Right lobe of liver (tissue), 6 donors: ENCODE measurements at regions not wholly inside any gene's neighbourhood (a gene's known extent, or its start where the extent isn't known, plus 50 kb on each side); places are given as distances from the start of the nearest gene placed in this dataset.

Experiments used
- ATAC-seq, 4 donors: fragments of 200-7000 bp; cut with Tn5 transposase; one replicate each; pipeline ENCODE4 v1.9.1; 2020; ENCODE audit warnings: mild to moderate bottlenecking in 4 of 4, moderate library complexity in 4 of 4
- DNase-seq, 3 donors: peaks; one replicate each; pipeline ENCODE4 v3.0.0-alpha.2; 2020
- H3K27ac ChIP-seq, 3 donors: fragments of 200-600 bp; one replicate each; pipeline ENCODE4 v1.8.0; 2022
- H3K27me3 ChIP-seq, 2 donors: fragments of 200-600 bp; one replicate each; pipeline ENCODE4 v1.8.0; 2022
- H3K36me3 ChIP-seq, 4 donors: fragments of 200-600 bp; sonication (generic) in 1 of 4; one replicate each; pipeline versions ENCODE4 v1.5.1 to v1.8.0; 2017 to 2022; ENCODE audit warnings: control low read depth in 1 of 4
- H3K4me1 ChIP-seq, 4 donors: fragments of 200-600 bp; sonication (generic) in 1 of 4; one replicate each; pipeline versions ENCODE4 v1.5.1 to v1.8.0; 2017 to 2022; ENCODE audit warnings: control low read depth in 1 of 4
- H3K4me3 ChIP-seq, 3 donors: fragments of 200-600 bp; one replicate each; pipeline ENCODE4 v1.8.0; 2022
- H3K9me3 ChIP-seq, 4 donors: fragments of 200-600 bp; sonication (generic) in 1 of 4; one replicate each; pipeline versions ENCODE4 v1.5.1 to v1.8.0; 2017 to 2022; ENCODE audit warnings: control low read depth in 1 of 4
- POLR2A ChIP-seq: fragments of 450-650 bp; IDR thresholded peaks from one replicate; pipeline ENCODE4 v1.6.1; 2017; ENCODE audit warnings: antibody characterized with exemption, mild to moderate bottlenecking
- WGBS: methylation state at CpG from one replicate; pipeline ENCODE4 v1.1.6; 2018; ENCODE audit warnings: low coverage, low lambda C conversion rate; ENCODE audit not compliant: insufficient coverage; ENCODE audit errors: missing lambda C conversion rate; 5-methylcytosine and 5-hydroxymethylcytosine counted together
- intact Hi-C, 2 donors: fragments of 100-400 bp; cut with DNase I; formaldehyde crosslinking; loops; one replicate each; pipeline versions ENCODE4 v1.11.2 to v1.14.1; 2022
- TF ChIP-seq, protein P1 (sequence below), 4 donors: fragments of 200-600 bp in 3 of 4; fragments of 450-650 bp in 1 of 4; IDR thresholded peaks; one replicate each; pipeline versions ENCODE4 v1.5.1 to v1.8.0; 2016 to 2022; ENCODE audit warnings: antibody characterized with exemption in 4 of 4, mild to moderate bottlenecking in 2 of 4
- donor health status: DM: no; HTN: yes; CAD: no.
- donor health status: DM: no; HTN: no; CAD: no.
- donor health status: DM: no; HTN: no; CAD: no.
- donor health status: DM: no; HTN: yes; CAD: no.
- donor health status: DM: no; HTN: yes; CAD: no.

DNA sequence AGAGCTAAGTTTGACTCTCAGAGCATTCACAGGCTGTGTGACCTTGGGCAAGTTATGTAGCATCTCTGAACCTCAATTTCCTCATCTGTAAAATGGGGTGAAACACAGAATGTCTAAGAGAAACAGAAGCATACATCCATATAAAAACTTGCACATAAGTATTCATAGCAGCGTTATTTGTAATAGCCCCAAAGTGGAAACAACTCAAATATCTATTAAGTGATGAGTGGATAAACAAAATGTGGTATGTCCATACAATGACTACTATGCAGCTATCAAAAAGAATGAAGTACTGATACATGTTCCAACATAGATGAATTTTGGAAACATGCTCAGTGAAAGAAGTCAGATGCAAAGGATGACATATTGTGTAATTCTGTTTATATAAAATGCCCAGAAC, 201.8 kb upstream of the KBTBD8 start:
- DNase-seq (no peak), ATAC-seq (no peak)
- WGBS, result 100% methylated on average over 1 of the region's 1 CpG
- Histone ChIP-seq H3K9me3 (no peaks in the 10 kb centered on the region), H3K27me3 (no peaks in the 10 kb centered on the region), H3K36me3 (no peaks in the 10 kb centered on the region), H3K4me1 (peaks cover 0 to 5% (median 0%) of the 10 kb centered on the region in 4 donors), H3K27ac (no peak overlapping the region), H3K4me3 (no peak overlapping the region)
- no peak for TF ChIP-seq POLR2A
- TF ChIP-seq, protein P1, sequence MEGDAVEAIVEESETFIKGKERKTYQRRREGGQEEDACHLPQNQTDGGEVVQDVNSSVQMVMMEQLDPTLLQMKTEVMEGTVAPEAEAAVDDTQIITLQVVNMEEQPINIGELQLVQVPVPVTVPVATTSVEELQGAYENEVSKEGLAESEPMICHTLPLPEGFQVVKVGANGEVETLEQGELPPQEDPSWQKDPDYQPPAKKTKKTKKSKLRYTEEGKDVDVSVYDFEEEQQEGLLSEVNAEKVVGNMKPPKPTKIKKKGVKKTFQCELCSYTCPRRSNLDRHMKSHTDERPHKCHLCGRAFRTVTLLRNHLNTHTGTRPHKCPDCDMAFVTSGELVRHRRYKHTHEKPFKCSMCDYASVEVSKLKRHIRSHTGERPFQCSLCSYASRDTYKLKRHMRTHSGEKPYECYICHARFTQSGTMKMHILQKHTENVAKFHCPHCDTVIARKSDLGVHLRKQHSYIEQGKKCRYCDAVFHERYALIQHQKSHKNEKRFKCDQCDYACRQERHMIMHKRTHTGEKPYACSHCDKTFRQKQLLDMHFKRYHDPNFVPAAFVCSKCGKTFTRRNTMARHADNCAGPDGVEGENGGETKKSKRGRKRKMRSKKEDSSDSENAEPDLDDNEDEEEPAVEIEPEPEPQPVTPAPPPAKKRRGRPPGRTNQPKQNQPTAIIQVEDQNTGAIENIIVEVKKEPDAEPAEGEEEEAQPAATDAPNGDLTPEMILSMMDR (IDR thresholded peaks at IDR 0.05), result no peak
- intact Hi-C loops, result no loop called here

DNA sequence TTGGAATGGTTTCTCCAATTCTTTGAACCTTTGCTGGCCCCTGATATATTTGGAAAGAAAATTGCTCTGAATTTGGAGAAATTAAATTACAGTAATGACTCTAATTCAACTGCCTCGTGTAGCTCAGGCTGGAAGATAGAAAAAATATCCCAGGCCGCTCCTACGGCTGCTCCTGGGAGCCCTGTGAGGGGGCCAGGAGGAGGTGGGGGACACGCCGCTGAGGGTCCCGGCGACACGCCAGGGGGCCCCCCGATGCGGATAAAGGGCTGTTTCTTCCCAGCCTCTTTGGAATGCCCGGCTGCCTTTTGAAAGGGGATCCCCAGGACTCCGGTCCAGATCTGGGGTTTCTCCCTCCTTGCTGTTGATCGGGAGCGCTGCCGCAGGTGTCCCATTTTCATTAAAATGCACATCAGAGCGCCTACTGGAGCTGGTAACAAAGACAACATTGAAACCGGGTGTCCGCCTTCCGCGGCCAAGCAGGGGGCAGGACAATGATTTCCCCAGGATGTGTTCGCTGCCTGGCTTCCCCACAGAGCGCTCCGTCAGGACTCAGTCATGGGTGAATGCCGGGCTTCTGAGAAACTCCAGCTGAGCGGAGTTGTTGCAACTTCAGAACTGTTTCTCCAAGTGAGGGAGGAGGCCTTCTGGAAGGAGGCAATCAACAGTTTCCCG, 200.1 kb upstream of the KBTBD8 start:
- H3K4me3 ChIP-seq, result no peak overlapping the region
- DNase-seq (peak in 1 of 3 donors; percentile 30), ATAC-seq (peak in 3 of 4 donors; percentile 22 to 58 (median 43))

DNA sequence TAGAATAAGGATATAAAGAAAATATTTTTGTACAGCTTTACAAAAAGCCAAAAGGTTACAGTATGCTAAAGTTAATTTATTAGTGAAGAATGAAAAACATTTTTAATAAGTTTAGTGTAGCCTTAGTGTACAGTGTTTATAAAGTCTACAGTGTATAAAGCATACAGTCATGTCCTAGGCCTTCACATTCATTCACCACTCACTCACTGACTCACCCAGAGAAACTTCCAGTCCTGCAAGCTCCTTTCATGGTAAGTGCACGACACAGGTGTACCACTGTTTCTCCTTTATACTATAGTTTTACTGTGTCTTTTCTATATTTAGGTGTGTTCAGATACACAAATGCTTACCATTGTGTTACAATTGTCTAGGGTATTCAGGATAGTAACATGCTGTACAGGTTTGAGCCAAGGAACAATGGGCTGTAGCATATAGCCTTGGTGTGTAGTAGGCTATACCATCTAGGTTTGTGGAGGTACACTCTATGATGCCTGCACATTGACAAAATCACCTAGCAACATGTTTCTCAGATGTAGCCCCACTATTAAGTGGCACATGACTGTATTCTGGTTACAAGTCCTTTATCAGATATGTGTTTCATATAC, 197.1 kb upstream of the KBTBD8 start:
- no peak for TF ChIP-seq POLR2A
- TF ChIP-seq, protein P1 (IDR thresholded peaks at IDR 0.05), result no peak
- 88% methylated on average over 1 of the region's 1 CpG for WGBS
- ATAC-seq, result no peak

More for the DNA sequence above, 200.1 kb upstream of the KBTBD8 start:
- peaks cover 0 to 5% (median 0%) of the 10 kb centered on the region in 4 donors for H3K4me1 ChIP-seq
- H3K9me3 ChIP-seq, result no peaks in the 10 kb centered on the region
- 24% methylated on average over 12 of the region's 26 CpGs for WGBS
- H3K27ac ChIP-seq, result no peak overlapping the region
- TF ChIP-seq POLR2A, result no peak
- TF ChIP-seq, protein P1 (IDR thresholded peaks at IDR 0.05), result no peak
- no peaks in the 10 kb centered on the region for H3K36me3 ChIP-seq
- H3K27me3 ChIP-seq, result no peaks in the 10 kb centered on the region
- intact Hi-C loops, result no loop called here

DNA sequence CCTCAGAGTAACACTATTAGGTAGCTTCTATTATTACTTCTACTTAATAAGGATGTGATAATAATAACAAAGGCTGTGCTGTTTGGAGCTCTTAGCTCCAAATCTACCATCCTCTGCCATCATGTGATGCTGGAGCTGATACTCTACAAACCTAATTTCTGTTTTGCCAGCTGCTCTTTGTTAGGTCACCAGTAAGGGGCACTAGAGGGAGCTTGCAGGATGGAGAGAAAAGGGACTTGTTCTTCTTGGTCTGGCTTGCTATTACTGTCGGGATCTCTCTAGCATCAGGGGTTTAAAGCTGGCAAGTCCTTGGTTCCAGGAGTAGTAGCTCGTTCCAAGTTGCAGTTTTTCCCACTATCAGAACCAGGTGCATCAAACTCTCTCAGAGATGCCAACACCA, 194.9 kb upstream of the KBTBD8 start:
- Histone ChIP-seq H3K27ac (no peak overlapping the region), H3K27me3 (no peaks in the 10 kb centered on the region), H3K4me3 (no peak overlapping the region), H3K36me3 (no peaks in the 10 kb centered on the region), H3K9me3 (no peaks in the 10 kb centered on the region), H3K4me1 (peaks cover 0 to 4% (median under 1%) of the 10 kb centered on the region in 4 donors)
- DNase-seq (no peak), ATAC-seq (peak in 1 of 4 donors; percentile 32)
- TF ChIP-seq, protein P1 (IDR thresholded peaks at IDR 0.05), result peak in 1 of 4 donors; percentile 24
- TF ChIP-seq POLR2A, result no peak
- WGBS, result 11% methylated on average over 1 of the region's 2 CpGs
- intact Hi-C loops, result no loop called here

More for the DNA sequence above, 197.1 kb upstream of the KBTBD8 start:
- no peaks in the 10 kb centered on the region for H3K27me3 ChIP-seq
- H3K9me3 ChIP-seq, result no peaks in the 10 kb centered on the region
- no peak for DNase-seq
- no peak overlapping the region for H3K27ac ChIP-seq
- no peaks in the 10 kb centered on the region for H3K36me3 ChIP-seq
- no peak overlapping the region for H3K4me3 ChIP-seq
- intact Hi-C loops, result no loop called here
- peaks cover 0 to 5% (median 0%) of the 10 kb centered on the region in 4 donors for H3K4me1 ChIP-seq
